SK-N-SH treated with all-trans-retinoic acid at 6 μM for 48 hours (cell line): ENCODE measurements at regions not wholly inside any gene's neighbourhood (a gene's known extent, or its start where the extent isn't known, plus 50 kb on each side); places are given as distances from the start of the nearest gene placed in this dataset.

Experiments
- ATAC-seq: fragments of 200-7000 bp; cut with Tn5 transposase; 3 replicates; pipeline ENCODE4 v1.9.1; 2020; ENCODE audit warnings: mild to moderate bottlenecking, moderate library complexity
- ARNTL ChIP-seq: fragments of 450-650 bp; formaldehyde crosslinking; IDR thresholded peaks from 2 replicates; pipeline ENCODE4 v1.5.0; 2020; ENCODE audit warnings: low read depth, mild to moderate bottlenecking, moderate library complexity, borderline replicate concordance
- BACH2 ChIP-seq: fragments of 250-450 bp; sonication (Bioruptor Pico); IDR thresholded peaks from 2 replicates; pipeline ENCODE4 v1.9.0; 2021; ENCODE audit warnings: mild to moderate bottlenecking, borderline replicate concordance
- CSRNP3 ChIP-seq: fragments of 250-450 bp; sonication (Bioruptor Pico); IDR thresholded peaks from 2 replicates; pipeline ENCODE4 v1.5.1; 2021; ENCODE audit warnings: mild to moderate bottlenecking, moderate library complexity
- GLIS3 ChIP-seq: fragments of 250-450 bp; sonication (Bioruptor Pico); IDR thresholded peaks from 2 replicates; pipeline ENCODE4 v1.5.0; 2020; ENCODE audit warnings: mild to moderate bottlenecking, moderate library complexity
- OSR1 ChIP-seq: fragments of 250-450 bp; sonication (Bioruptor Pico); IDR thresholded peaks from 2 replicates; pipeline ENCODE4 v1.8.0; 2022; ENCODE audit warnings: moderate library complexity, mild to moderate bottlenecking, inconsistent platforms
- PPARA ChIP-seq: fragments of 250-450 bp; sonication (Bioruptor Pico); IDR thresholded peaks from 2 replicates; pipeline ENCODE4 v1.5.0; 2020; ENCODE audit warnings: mild to moderate bottlenecking, borderline replicate concordance
- RARB ChIP-seq: fragments of 250-450 bp; sonication (Bioruptor Pico); IDR thresholded peaks from 2 replicates; pipeline ENCODE4 v1.8.0; 2021; ENCODE audit warnings: mild to moderate bottlenecking, moderate library complexity
- SNAI2 ChIP-seq: fragments of 250-450 bp; sonication (Bioruptor Pico); IDR thresholded peaks from 2 replicates; pipeline ENCODE4 v1.5.0; 2020; ENCODE audit warnings: mild to moderate bottlenecking, moderate library complexity
- TCF4 ChIP-seq: fragments of 250-450 bp; sonication (Bioruptor Pico); IDR thresholded peaks from 2 replicates; pipeline ENCODE4 v1.8.0; 2021; ENCODE audit warnings: mild to moderate bottlenecking, moderate library complexity, borderline replicate concordance
- TOX ChIP-seq: fragments of 250-450 bp; sonication (Bioruptor Pico); IDR thresholded peaks from 2 replicates; pipeline ENCODE4 v1.8.0; 2021; ENCODE audit warnings: mild to moderate bottlenecking, moderate library complexity, borderline replicate concordance
- ZFP3 ChIP-seq: fragments of 250-450 bp; sonication (Bioruptor Pico); IDR thresholded peaks from 2 replicates; pipeline ENCODE4 v1.5.0; 2020; ENCODE audit warnings: mild to moderate bottlenecking, moderate library complexity
- ZFP30 ChIP-seq: fragments of 450-650 bp; formaldehyde crosslinking; IDR thresholded peaks from 2 replicates; pipeline ENCODE4 v1.5.0; 2022; ENCODE audit warnings: mild to moderate bottlenecking, moderate library complexity
- ZNF565 ChIP-seq: fragments of 450-650 bp; formaldehyde crosslinking; conservative IDR thresholded peaks from 2 replicates; pipeline ENCODE4 v1.5.0; 2020; ENCODE audit warnings: low read depth, mild to moderate bottlenecking, moderate library complexity
- ZNF70 ChIP-seq: fragments of 450-650 bp; formaldehyde crosslinking; IDR thresholded peaks from 2 replicates; pipeline ENCODE4 v1.5.0; 2020; ENCODE audit warnings: mild to moderate bottlenecking, moderate library complexity
- ZNF8 ChIP-seq: fragments of 450-650 bp; formaldehyde crosslinking; IDR thresholded peaks from 2 replicates; pipeline ENCODE4 v1.5.0; 2020; ENCODE audit warnings: mild to moderate bottlenecking, moderate library complexity
- TF ChIP-seq, protein P1 (sequence below): fragments of 250-450 bp; sonication (Bioruptor Pico); IDR thresholded peaks from 2 replicates; pipeline ENCODE4 v1.8.0; 2020; ENCODE audit warnings: mild to moderate bottlenecking, moderate library complexity, borderline replicate concordance
- TF ChIP-seq, protein P2 (sequence below): fragments of 250-450 bp; sonication (Bioruptor Pico); IDR thresholded peaks from 2 replicates; pipeline ENCODE4 v1.5.1; 2020; ENCODE audit warnings: low read depth, mild to moderate bottlenecking, moderate library complexity
- TF ChIP-seq, protein P3 (sequence below): fragments of 250-450 bp; sonication (Bioruptor Pico); IDR thresholded peaks from 2 replicates; pipeline ENCODE4 v1.5.0; 2020; ENCODE audit warnings: mild to moderate bottlenecking, moderate library complexity

GRCh38 chr21:19244502-19245187 is 841.1 kb upstream of the TMPRSS15 start:
- TF ChIP-seq GLIS3 = no peak
- TF ChIP-seq, protein P1, sequence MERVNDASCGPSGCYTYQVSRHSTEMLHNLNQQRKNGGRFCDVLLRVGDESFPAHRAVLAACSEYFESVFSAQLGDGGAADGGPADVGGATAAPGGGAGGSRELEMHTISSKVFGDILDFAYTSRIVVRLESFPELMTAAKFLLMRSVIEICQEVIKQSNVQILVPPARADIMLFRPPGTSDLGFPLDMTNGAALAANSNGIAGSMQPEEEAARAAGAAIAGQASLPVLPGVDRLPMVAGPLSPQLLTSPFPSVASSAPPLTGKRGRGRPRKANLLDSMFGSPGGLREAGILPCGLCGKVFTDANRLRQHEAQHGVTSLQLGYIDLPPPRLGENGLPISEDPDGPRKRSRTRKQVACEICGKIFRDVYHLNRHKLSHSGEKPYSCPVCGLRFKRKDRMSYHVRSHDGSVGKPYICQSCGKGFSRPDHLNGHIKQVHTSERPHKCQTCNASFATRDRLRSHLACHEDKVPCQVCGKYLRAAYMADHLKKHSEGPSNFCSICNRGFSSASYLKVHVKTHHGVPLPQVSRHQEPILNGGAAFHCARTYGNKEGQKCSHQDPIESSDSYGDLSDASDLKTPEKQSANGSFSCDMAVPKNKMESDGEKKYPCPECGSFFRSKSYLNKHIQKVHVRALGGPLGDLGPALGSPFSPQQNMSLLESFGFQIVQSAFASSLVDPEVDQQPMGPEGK (CRISPR knock-in tag) = no peak
- TF ChIP-seq, protein P2, sequence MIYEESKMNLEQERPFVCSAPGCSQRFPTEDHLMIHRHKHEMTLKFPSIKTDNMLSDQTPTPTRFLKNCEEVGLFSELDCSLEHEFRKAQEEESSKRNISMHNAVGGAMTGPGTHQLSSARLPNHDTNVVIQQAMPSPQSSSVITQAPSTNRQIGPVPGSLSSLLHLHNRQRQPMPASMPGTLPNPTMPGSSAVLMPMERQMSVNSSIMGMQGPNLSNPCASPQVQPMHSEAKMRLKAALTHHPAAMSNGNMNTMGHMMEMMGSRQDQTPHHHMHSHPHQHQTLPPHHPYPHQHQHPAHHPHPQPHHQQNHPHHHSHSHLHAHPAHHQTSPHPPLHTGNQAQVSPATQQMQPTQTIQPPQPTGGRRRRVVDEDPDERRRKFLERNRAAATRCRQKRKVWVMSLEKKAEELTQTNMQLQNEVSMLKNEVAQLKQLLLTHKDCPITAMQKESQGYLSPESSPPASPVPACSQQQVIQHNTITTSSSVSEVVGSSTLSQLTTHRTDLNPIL = no peak
- TF ChIP-seq, all 23 proteins: peak for 0
- ATAC-seq = no peak

GRCh38 chr21:19245188-19245580 is 841.6 kb upstream of the TMPRSS15 start:
- no peak for TF ChIP-seq SNAI2
- TF ChIP-seq RARB (CRISPR knock-in tag) = no peak
- TF ChIP-seq ZFP3 (CRISPR knock-in tag) = no peak
- TF ChIP-seq ARNTL (CRISPR knock-in tag) = no peak
- TF ChIP-seq, all 23 proteins: peak for 0
- no peak for ATAC-seq

DNA sequence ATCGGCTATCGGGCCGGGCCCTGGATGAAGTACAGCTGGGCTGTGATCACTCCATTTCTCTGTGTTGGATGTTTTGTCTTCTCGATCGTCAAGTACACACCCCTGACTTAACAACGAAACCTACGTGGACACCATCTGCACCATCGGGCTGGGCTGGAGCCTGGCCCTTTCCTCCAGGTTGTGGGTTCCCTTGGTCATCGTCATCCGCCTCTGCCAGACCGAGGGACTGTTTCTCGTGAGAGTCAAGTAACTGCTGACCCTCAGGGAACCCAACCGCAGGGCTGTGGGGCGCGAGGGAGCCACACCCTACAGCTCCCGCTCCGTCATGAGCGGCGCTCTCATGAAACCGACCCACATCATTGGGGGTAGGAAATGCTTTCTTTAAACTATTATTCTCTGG is 842.4 kb upstream of the TMPRSS15 start:
- TF ChIP-seq ZNF70 (CRISPR knock-in tag) (no peak), SNAI2 (no peak)
- no peak for ATAC-seq

DNA sequence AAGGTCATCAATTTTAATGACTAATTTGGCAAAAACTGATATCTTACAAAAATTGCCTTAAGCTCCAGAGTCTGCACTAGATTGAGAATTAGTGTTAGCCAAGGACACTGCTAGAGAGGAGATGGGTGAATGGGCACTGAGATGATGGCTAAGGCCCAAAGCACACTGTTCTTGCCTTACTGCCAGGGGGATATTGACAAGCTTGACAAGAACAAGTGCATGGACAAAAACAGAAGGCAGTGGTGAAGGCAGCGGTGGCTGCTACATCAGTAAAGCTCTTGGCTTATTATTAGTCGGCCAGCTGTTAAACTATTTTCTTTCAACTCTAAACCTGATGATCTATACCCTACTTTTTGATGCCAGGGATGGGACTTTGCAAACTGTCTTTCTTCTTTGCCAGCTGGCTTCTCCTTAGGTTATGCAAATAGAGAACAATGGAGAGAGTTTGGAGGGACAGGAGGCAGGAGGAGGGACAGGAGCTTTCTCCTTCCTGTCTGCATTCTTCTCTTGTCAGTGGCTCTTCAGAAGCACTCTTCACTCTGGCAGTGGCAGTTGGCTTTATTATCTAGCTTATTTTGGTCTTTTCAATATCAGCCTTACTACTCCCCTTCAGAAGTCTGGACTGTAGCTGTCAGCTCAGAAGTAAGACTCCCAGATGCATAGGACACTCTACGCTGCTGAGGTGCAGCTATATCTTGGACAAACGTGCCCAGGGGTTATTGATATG is 853.5 kb upstream of the TMPRSS15 start:
- TF ChIP-seq CSRNP3 (CRISPR knock-in tag) (no peak), GLIS3 (no peak), BACH2 (no peak), OSR1 (no peak), ZNF565 (CRISPR knock-in tag) (no peak), SNAI2 (no peak), TOX (CRISPR knock-in tag) (no peak)
- TF ChIP-seq, protein P2 = no peak
- TF ChIP-seq, all 23 proteins: peak for 0
- ATAC-seq = no peak

DNA sequence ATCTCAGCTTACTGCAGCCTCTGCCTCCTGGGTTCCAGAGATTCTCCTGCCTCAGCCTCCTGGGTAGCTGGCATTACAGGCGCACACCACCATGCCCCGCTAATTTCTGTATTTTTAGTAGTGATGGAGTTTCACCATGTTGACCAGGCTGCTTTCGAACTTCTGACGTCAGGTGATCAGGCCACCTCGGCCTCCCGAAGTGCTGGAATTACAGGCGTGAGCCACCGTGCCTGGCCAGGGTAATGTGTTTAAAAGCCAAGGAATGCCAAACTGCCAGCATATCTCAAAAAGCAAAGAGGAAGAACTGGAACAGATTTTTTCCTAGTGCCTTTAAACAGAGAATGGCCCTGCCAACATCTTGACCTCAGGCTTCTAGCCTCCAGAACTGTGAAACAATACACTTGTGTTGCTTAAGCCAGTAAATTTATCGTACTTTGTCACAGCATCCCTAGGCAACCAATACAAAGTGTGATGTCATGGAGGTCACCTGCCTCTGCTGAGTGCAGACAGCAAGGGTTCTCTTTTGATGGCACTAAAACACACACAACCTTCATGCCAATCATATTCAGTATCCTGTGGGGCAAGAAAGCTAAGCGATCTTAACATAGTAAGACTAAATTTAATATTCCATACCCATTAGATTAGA is 858.3 kb upstream of the TMPRSS15 start:
- no peak for TF ChIP-seq ZNF8 (CRISPR knock-in tag)
- TF ChIP-seq, protein P2 = no peak
- no peak for TF ChIP-seq ZNF70 (CRISPR knock-in tag)
- no peak for TF ChIP-seq ZFP30 (CRISPR knock-in tag)
- no peak for TF ChIP-seq GLIS3
- no peak for TF ChIP-seq TOX (CRISPR knock-in tag)
- TF ChIP-seq TCF4 = no peak
- TF ChIP-seq ZNF565 (CRISPR knock-in tag) = no peak
- TF ChIP-seq PPARA (CRISPR knock-in tag) = no peak
- TF ChIP-seq, protein P3, sequence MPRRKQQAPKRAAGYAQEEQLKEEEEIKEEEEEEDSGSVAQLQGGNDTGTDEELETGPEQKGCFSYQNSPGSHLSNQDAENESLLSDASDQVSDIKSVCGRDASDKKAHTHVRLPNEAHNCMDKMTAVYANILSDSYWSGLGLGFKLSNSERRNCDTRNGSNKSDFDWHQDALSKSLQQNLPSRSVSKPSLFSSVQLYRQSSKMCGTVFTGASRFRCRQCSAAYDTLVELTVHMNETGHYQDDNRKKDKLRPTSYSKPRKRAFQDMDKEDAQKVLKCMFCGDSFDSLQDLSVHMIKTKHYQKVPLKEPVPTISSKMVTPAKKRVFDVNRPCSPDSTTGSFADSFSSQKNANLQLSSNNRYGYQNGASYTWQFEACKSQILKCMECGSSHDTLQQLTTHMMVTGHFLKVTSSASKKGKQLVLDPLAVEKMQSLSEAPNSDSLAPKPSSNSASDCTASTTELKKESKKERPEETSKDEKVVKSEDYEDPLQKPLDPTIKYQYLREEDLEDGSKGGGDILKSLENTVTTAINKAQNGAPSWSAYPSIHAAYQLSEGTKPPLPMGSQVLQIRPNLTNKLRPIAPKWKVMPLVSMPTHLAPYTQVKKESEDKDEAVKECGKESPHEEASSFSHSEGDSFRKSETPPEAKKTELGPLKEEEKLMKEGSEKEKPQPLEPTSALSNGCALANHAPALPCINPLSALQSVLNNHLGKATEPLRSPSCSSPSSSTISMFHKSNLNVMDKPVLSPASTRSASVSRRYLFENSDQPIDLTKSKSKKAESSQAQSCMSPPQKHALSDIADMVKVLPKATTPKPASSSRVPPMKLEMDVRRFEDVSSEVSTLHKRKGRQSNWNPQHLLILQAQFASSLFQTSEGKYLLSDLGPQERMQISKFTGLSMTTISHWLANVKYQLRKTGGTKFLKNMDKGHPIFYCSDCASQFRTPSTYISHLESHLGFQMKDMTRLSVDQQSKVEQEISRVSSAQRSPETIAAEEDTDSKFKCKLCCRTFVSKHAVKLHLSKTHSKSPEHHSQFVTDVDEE (CRISPR knock-in tag) = no peak
- ATAC-seq = no peak
